ENCODE measurements at regions not wholly inside any gene's neighbourhood (a gene's known extent, or its start where the extent isn't known, plus 50 kb on each side); places are given as distances from the start of the nearest gene placed in this dataset.
A peak's percentile ranks its signal among the peaks of the same experiment; 100 is the strongest.

- TF ChIP-seq ZNF414 (CRISPR knock-in tag; IDR thresholded peaks at IDR 0.05) (peak; percentile 92), ZNF3 (CRISPR knock-in tag; IDR thresholded peaks at IDR 0.05) (0 out of 2 replicates have a peak, but pooled peaks have one; percentile 57), PHB2 (IDR thresholded peaks at IDR 0.05; ENCODE audit: partially characterized antibody) (no peak), PAWR (CRISPR knock-in tag; IDR thresholded peaks at IDR 0.05; ENCODE audit: borderline replicate concordance) (no peak), KLF13 (CRISPR knock-in tag; IDR thresholded peaks at IDR 0.05) (no peak), HIC2 (CRISPR knock-in tag; IDR thresholded peaks at IDR 0.05; ENCODE audit: low read depth) (no peak), ETV6 (CRISPR knock-in tag; conservative IDR thresholded peaks at IDR 0.05) (peak; percentile 75; the same call in 1 of the 2 replicates), NRL (CRISPR knock-in tag; IDR thresholded peaks at IDR 0.05; ENCODE audit: borderline replicate concordance) (peak; percentile 6; the same call in 1 of the 2 replicates), ZNF256 (CRISPR knock-in tag; conservative IDR thresholded peaks at IDR 0.05) (no peak; the same call in 1 of the 2 replicates), EP300 (IDR thresholded peaks at IDR 0.05; ENCODE audit: low read depth in 2 of 2, low read length in 2 of 2) (peak; percentile 92 to 93), EP300 (CRISPR knock-in tag; IDR thresholded peaks at IDR 0.05; ENCODE audit: borderline replicate concordance) (peak; percentile 95), ZNF292 (CRISPR knock-in tag; IDR thresholded peaks at IDR 0.05; ENCODE audit: borderline replicate concordance, low read depth) (peak; percentile 100), ERF (CRISPR knock-in tag; IDR thresholded peaks at IDR 0.05) (peak; percentile 95), SNAI1 (CRISPR knock-in tag; IDR thresholded peaks at IDR 0.05; ENCODE audit: borderline replicate concordance) (0 out of 2 replicates have a peak, but pooled peaks have one; percentile 63), FOXK1 (CRISPR knock-in tag; IDR thresholded peaks at IDR 0.05; ENCODE audit: borderline replicate concordance, low read depth) (peak; percentile 76), RXRB (CRISPR knock-in tag; IDR thresholded peaks at IDR 0.05; ENCODE audit: borderline replicate concordance) (peak; percentile 99), KAT2B (IDR thresholded peaks at IDR 0.05; ENCODE audit: borderline replicate concordance, low read depth, low read length) (no peak), TEAD2 (CRISPR knock-in tag; IDR thresholded peaks at IDR 0.05) (no peak), SP4 (CRISPR knock-in tag; IDR thresholded peaks at IDR 0.05) (no peak), ZNF605 (CRISPR knock-in tag; IDR thresholded peaks at IDR 0.05) (peak; percentile 83), KDM4B (CRISPR knock-in tag; IDR thresholded peaks at IDR 0.05) (no peak), ZBTB37 (CRISPR knock-in tag; IDR thresholded peaks at IDR 0.05) (no peak), SKIL (CRISPR knock-in tag; IDR thresholded peaks at IDR 0.05; ENCODE audit: borderline replicate concordance) (peak; percentile 97), RXRA (CRISPR knock-in tag; IDR thresholded peaks at IDR 0.05) (peak; percentile 99), REL (CRISPR knock-in tag; conservative IDR thresholded peaks at IDR 0.05) (0 out of 2 replicates have a peak, but pooled peaks have one; percentile 55)
Observed at GRCh38 chr20:47973519-47974233, 188.4 kb upstream of the SULF2 start (continued).
